Middle frontal gyrus (tissue), 1 donor: ENCODE measurements at regions not wholly inside any gene's neighbourhood (a gene's known extent, or its start where the extent isn't known, plus 50 kb on each side); places are given as distances from the start of the nearest gene placed in this dataset.

Experiments
- DNase-seq: peaks from one replicate; pipeline ENCODE4 v3.0.0-alpha.2; 2015; ENCODE audit warnings: low spot score; ENCODE audit errors: extremely low spot score

DNA sequence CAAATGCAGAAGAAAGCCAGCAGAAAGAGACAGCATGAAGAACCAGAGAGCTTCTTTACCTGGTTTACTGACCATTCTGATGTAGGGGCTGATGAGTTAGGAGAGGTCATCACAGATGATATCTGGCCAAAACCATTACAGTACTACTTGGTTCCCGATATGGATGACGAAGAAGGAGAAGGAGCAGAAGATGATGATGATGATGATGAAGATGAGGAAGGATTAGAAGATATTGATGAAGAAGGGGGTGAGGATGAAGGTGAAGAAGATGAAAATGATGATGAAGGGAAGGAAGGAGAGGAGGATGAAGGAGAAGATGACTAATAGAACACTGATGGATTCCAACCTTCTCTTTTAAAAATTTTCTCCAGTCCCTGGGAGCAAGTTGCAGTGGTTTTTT, 178.2 kb upstream of the CRY1 start:
- DNase-seq: no peak

DNA sequence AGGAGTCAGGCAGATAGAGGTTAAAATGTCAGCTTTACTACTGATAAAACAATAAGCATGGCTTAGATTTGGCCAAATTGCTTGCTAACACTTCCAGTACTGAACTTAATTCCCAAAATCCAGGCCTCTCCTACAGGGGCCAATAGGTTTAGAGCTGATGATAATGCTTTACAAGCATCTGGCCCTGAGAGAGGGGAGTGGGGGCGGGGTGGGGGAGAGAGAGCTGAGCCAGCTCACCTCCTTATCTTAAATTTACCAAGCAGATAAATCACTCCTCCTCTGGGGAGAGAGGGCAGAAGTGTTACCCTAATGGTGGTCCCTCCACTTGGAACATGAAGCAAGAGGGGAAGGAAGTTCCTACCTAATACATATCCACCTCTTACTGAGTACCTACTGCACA, 182.2 kb upstream of the CRY1 start:
- DNase-seq: no peak

DNA sequence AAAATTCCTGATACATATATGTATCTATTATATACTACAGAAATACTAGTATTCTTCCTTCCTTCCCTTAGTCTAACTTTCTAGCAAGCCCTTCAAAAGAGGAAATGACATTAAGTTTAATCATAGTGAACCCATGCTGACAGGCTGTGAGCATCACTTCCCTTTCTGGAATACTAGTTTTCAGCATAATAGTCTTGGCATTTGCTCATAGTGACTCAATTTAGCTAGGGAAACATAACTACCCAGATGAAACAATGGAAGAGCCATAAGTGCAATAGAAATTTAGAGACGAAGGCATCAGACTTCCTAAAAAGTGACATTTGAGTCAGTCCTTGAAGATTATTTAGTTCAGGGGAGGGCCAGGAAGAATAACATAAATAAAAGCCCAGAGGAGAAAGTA, 184.5 kb upstream of the CRY1 start:
- no peak for DNase-seq

DNA sequence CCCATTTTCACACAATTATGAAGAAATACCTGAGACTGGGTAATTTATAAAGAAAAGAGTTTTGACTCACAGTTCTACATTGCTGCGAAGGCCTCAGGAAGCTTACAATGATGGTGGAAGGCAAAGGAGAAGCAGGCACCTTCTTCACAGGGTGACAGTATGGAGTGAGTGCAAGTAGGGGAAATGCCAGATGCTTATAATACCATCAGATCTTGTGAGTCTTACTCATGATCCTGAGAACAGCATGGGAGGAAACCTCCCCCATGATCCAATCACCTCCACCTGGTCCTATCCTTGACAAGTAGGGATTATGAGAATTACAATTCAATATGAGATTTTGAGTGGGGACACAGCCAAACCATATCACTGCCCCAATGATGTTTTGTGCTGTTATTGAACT, 189.3 kb upstream of the CRY1 start:
- DNase-seq: no peak

DNA sequence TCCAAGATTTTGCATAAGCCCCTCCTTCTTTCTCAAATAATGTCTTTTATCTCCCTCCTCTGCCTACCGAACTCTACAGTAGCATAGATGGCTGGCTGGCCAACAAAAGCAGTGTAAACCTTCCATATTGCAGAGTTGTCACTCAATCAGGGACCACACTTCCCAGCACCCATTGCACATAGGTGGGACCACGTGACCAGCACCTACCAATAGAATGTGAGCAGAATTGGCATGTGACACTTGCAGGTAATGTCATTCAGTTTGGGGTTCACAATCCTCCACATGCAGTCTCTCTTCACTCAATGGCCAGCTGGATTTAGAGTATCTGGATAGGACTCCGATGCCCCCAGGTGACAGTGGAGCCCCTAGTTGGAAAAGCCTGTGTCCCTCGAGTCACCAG, 190.3 kb upstream of the CRY1 start:
- no peak for DNase-seq

DNA sequence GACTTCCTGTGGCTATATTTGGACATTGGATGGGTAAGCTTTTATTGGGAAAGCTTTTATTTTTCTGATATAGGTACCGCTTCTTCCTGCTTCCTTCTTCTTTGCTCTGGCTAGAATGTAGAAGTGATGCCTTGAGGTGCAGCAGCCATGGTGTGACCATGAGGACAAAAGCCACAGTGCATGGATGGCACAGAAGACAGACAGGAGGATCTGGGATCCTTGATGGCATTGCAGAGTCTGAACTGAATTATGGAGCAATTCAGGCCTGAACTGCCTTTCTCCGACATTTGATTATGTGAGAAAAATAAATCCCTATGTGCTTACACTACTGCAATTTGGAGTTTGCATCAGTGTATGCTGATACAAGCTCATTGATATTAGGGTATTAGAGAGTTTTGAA, 191.3 kb upstream of the CRY1 start:
- DNase-seq: no peak

DNA sequence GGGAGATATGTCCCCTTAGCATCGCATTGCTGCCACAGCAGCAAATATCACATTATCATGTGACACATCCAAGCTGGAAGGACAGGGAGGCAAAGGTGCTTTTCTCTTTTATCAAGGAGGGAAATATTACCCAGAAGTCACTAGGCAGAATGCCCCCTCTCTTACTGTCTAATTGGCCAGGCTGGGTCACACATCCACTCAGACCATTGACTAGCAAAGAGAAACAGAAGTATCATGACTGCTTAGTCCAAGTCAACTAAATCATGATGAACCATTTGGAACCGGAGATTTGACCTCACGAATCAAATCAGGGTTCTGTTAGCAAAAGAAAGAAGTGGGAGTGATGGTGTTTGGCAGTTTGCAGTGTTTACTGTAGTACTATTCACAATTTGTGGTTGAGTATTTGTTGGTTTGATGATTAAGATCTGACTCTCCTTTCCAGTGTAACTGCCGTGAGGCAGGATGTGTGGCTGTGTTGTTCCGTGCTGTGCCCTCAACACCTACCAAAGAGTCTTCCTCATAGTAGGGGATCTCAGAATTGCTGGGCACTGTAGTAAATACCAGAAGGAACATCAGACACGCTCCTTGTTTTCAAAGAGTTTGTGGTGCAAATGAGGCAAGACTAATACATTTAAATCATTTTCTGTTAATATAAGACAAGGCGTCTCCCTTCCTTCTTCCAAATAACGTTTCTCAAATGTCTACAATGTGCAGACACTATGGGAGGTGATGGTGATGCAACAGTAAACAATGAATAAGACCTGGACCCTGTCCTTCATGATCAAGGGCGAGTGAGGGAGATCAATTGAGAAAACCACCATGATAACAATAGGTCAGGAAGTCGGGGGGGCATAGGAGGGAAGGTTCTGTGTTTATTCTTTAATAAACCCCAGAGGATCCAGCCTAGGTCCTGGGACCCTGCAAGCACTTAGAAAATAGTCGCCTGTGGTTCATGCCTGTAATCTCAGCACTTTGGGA, 194.4 kb upstream of the CRY1 start:
- no peak for DNase-seq

DNA sequence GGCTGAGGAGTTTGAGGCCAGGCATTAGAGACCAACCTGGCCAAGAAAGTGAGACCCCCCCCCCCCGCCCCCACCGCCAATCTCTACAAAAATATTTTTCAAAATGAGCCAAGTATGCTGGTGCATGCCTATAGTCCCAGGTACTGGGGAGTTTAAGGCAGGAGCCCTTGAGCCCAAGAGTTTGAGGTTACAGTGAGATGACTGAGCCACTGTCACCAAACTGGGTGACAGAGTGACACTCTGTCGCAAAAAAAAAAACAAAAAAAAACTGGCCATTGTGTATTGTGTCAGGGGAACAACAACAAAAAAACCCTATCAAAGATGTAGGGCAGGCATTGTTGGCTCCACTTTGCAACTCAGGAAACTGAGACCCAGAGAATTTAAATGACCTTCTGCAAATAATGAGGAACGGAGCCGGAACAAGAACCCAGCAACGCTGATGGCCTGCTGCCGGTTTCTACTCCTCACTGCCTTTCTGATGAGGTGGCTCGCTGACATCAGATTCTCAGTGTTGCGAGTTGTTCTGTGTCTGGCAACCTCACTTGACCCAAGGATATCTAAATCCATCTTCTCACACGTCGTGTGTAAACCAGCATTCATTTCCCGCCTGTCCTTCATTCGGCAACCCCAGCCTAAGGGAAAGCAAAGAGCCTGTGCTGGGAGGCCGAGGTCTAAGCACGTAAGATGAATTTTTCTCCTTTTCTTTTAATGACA, 195.2 kb upstream of the CRY1 start:
- no peak for DNase-seq

DNA sequence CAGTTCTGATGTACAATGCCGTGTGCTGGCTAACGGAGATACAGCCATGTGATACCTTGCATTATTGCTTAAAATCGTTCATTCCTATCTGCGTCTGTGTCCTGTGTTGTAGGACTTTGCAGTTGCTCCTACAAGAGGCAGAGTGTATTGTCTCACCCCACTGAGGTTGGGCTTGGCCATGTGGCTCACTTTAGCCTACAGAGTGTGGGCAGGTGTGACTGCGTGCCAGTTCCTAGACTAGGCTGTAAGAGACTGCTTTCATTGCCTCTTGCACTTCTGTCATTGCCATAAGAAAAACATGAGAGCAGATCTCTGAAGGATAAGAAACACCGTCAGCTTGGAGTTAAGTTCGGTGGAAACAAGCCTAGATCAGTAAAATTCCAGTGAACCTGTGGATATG, 197.7 kb upstream of the CRY1 start:
- DNase-seq: no peak

DNA sequence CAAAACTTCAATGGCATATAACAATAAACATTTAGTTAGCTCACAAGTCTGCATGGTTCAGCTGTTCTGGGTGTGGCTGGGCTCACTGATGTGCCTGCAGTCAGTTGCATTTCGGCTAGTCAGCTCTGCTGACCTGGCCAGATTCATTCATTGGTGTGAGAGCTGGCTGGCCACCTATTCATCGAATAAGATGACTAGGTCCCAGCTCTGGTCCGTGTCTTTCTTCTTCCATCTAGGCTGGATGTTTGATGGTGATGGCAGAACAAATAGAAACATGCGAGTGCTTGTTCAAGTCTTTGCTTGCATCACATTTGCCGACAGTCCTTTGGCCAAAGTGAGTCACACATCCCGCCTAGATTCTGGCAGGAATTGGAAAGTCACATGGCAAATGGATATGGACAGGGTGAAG, 203.3 kb upstream of the CRY1 start:
- DNase-seq: no peak

DNA sequence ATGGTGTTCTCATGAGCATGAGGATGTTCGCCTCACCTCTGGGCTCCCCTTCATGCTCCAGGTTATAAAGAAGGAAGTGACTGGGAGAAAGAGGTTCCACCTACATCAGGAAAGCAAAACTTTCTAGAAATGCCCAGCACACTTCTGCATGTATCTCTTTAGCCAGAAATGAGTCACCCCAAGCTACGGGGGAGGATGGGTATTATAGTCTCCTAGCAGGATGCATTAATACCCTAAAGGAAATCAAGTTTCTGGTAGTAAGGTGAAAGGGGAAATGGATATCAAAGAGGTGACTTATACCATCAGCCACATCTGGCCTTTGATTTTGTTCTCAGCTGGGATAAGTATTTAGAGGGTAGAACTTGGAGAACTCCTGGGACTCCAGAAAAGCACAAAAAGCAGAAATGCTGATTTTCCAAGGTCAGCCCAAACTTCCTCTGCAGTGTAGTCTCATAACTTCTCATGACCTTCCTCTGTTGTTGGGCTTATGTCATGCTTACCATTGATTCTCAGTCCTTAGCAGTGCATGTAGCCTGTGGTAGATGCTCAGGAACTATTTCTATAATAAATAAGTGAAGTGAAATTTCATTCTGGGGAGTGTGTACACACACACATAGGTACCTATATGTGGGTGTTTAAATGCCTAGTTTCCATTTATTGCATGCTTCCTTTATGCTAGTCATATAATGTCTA, 209.4 kb upstream of the CRY1 start:
- no peak for DNase-seq

DNA sequence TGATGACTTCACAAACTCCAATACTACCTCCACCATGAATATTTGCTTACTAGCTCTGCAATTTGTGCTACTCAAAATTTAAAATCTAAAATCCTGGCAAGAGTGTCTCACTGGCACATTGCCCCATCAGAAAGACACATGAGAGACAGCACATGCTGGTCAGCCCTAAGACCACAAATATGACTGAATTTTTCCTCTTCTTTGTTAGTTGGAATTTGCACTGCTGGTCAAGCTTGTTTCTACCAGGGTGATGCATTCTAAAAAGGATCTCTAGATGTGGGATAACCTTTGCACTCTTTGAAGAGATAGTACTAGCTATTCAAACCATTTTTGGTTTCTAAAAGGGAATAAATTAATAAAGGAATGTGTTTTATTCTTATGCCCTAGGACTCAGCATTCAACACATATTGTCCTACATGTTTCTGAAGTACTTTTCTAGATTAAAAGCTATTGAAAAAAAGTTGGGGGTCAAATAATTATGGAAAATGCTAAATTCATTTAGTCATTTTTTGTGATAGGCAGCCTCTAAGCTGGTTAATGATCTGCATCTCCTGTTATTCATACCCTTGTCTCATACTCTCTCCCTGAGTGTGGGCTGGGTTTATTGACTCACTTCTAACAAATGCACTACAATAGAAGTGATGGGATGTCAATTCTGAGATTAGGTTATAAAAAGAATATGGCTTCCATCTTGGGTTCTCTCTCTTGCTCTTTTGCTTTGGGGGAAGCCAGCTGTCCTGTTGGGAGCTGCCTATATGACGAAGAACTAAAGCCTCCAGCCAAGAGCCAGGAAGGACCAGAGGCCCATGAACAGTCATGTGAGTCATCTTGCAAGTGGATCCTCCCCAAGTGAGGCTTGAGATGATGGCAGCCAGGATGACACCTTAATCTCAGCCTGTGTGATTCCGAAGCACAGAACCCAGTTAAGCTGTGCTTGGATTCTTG, 211.5 kb upstream of the CRY1 start:
- no peak for DNase-seq

DNA sequence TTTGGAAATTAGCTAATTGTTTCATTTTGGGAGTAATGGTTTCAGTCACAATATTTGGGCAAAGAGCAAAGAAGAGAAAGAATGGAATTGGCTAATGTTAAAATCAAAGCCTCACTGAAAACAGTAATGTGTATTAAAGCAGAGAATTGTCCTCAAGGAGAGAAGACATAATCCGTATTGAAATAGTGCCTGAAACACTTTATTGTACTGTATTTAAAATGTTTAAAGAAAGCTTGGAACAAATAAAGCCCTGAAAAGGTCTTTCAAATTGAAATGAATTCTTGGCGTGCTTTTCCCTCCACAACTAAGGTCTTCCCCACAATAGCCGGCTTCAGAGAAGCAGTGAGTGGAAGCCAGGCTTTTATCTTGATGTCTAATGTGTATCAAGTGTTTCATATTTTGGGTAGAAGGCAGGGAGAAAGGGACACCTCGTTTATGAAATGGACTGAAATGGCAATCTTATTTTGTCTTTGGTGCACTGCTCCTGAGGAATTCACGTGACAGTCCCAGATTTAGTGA, 212.9 kb upstream of the CRY1 start:
- no peak for DNase-seq

DNA sequence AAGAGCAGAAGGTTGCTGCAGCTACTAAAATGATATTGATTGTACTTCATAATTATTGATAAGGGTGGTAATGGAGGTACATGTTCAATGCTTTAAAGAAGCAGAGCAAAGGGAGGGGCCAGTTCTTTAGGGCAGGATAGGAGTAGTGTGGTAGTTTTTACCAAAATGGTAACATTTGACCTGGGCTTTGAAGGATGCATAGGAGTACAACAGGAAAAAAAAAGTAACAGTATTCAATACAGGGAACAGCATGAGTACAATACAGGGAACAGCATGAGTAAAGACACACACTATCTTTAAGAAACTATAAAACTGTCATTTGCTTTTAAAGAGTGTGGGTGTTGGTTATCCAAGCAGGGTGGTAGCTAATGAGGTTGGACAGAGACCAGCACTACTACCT, 215.0 kb upstream of the CRY1 start:
- DNase-seq: no peak

DNA sequence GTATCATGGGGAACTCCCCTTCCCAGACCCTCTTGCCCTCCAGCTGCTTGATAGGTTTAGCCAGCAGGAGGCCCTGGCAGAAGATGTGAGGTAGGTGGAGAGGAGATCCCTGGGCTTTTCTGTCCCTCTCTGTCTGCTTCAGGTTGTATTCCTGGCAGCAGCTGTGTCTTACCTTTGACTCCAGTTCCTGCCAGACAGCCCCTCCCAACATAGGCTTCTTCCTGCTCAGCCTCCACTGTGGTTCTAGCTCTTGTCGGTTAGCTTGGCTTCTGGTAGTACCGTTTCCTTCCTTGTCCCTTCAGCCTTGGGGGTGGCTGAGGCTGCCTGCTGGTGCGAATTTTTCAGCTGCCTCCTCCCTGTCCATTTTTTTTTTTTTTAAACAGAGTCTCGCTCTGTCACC, 215.7 kb upstream of the CRY1 start:
- no peak for DNase-seq

DNA sequence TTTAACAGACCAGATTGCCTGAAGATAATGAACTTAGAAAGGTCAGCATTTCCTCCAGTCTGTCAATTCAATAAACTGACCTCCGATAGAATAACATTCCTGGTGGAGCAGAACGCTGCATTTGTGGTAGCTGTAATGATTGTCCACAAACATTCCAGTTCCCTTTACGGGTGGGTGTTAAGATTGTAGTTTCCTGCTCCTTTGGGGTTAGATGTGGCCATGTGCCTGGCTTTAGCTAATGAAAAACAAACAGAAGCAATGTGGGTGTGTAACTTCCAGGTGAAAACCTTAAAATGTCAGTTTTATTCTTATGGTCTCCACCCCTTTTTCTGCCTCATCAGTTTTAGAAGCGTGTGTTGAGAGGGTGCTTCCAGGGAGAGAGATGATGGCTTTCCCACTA, 217.3 kb upstream of the CRY1 start:
- no peak for DNase-seq

DNA sequence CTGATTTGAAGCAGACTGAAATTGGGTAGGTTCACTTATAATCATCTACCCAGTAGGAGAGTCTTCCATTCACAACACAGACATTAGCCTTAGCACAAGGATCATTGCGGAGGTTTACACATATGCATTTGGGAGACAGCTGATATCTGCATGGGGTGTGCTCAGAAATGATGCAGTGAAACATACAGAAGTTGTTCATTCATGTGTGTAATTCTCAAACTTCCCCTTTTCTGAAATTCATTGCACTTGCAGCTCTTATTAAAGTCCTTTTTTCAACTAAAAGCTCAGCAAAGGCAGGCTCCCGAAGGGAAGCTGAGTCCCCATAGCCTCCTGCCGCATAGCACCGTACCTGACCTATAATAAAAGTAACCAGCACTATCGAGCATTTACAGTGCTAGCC, 218.3 kb upstream of the CRY1 start:
- no peak for DNase-seq

DNA sequence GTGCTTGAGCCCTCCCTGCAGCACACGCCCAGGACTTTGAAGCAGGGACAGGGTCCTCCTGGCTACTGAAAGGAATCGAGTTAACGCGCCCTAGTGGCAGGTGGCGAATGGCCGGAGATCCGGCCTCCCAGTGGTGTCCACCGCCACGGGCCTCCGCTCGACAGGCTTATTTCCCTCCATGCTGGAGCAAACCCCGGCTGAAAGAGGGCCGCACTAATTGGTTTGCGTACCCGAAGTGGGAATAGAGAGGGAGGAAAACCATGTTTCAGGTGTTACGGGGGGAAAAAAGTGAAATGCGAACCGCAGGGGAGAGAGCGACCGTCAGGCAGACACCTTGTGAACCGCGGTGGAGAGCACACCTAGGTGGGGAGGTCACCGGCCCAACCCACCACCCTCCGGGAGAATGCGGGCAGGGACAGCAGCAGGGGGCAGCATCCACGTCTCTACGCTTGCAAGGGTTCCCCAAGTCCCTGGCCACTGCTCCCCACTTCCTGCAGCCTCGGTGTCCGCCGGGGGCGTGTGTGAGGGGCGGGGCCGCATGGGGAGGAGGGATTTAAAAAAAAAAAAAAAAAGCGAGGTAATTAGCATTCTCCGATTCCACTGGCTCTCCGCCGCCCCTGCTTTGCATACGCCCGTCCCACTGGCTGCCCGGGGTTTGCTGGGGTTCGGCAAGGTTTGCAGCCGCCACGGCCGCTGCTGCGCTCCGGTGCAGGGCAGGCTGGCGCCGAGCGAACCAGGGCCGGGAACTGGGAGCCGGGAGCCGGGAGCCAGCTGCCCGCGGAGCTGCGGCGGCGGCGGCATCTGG, 224.6 kb upstream of the CRY1 start:
- DNase-seq: no peak

DNA sequence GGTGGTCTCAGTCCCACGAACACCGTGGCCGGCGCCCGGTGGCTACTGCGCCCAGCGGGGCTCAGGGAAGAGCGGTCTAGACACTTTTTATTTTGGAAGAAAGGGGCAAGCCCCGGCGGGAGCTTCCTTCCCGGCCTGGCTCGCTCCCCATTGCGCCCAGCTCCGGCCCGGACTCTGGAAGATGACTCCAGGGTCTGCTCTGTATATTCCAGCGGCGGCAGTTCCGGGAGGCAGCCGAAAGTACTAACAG, 225.1 kb upstream of the CRY1 start:
- no peak for DNase-seq

DNA sequence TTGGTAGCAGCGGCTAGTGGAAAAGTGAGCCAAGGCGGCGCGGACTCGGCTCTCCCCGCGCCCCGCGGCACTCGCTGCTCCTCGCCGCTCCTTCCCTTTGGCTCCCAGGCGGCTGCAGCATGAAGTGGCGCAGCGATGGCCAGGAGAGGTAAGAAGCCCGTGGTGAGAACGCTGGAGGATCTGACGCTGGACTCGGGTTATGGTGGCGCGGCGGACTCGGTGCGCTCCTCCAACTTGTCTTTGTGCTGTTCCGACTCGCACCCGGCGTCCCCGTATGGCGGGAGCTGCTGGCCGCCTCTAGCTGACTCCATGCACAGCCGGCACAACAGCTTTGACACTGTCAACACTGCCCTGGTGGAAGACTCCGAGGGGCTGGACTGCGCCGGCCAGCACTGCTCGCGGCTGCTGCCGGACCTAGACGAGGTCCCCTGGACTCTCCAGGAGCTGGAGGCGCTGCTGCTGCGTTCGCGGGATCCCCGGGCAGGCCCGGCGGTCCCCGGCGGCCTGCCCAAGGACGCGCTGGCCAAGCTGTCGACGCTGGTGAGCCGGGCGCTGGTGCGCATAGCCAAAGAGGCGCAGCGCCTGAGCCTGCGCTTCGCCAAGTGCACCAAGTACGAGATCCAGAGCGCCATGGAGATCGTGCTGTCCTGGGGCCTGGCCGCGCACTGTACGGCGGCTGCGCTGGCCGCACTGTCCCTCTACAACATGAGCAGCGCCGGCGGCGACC, 225.6 kb upstream of the CRY1 start:
- no peak for DNase-seq
